Thyroid gland (tissue), 4 donors: ENCODE measurements at regions not wholly inside any gene's neighbourhood (a gene's known extent, or its start where the extent isn't known, plus 50 kb on each side); places are given as distances from the start of the nearest gene placed in this dataset.

Source experiments
- CTCF ChIP-seq, 6 experiments: fragments of 200-600 bp in 3 of 6; fragments of 450-650 bp in 3 of 6; sonication (generic) in 3 of 6; IDR thresholded peaks; one replicate each; pipeline ENCODE4 v1.5.1; 2016 to 2019; ENCODE audit warnings: antibody characterized with exemption in 6 of 6, mild to moderate bottlenecking in 2 of 6, inconsistent platforms in 1 of 6, moderate library complexity in 1 of 6
- POLR2A ChIP-seq, 2 donors: fragments of 450-650 bp; IDR thresholded peaks; one replicate each; pipeline ENCODE4 v1.6.1; 2017; ENCODE audit warnings: antibody characterized with exemption in 2 of 2, mild to moderate bottlenecking in 2 of 2, moderate library complexity in 1 of 2

DNA sequence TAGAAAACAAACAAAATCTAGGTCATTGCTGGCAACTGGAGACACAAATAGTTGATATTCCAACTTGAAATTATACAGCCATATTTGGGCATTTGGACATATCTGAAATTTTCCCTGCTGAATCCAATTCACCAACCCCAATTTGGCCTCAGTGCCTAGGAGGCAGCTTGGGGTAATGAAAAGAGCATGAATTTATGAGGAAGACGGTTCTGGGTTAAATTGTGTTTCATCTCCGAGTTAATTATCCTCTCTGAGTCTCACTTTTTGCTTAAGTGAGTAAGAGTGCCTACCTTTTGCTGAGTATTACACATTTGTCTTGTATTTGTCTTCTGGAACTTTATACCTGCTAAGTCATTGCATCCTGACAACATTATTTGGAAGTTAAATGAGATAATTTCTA, 1906.8 kb upstream of the PIK3C3 start:
- TF ChIP-seq CTCF (IDR thresholded peaks at IDR 0.05) (no peak), POLR2A (IDR thresholded peaks at IDR 0.05) (no peak)
